Peyer's patch (tissue), 4 donors: ENCODE measurements at regions not wholly inside any gene's neighbourhood (a gene's known extent, or its start where the extent isn't known, plus 50 kb on each side); places are given as distances from the start of the nearest gene placed in this dataset.

Source experiments
- DNase-seq, 3 donors: peaks; one replicate each; pipeline ENCODE4 v3.0.0-alpha.2; 2017 to 2019
- H3K27ac ChIP-seq, 4 donors: fragments of 200-600 bp; sonication (generic); one replicate each; pipeline ENCODE4 v1.5.1; 2016 to 2019
- H3K27me3 ChIP-seq, 2 donors: fragments of 200-600 bp; sonication (generic); one replicate each; pipeline ENCODE4 v1.5.1; 2019
- H3K36me3 ChIP-seq, 3 donors: fragments of 200-600 bp; sonication (generic); one replicate each; pipeline ENCODE4 v1.5.1; 2016 to 2019
- H3K4me1 ChIP-seq, 4 donors: fragments of 200-600 bp; sonication (generic); one replicate each; pipeline ENCODE4 v1.5.1; 2016 to 2019
- H3K4me3 ChIP-seq, 4 donors: fragments of 200-600 bp; sonication (generic); 1 replicate in 3 of 4; 2 replicates in 1 of 4; pipeline ENCODE4 v1.5.1; 2016 to 2019; ENCODE audit warnings: mild to moderate bottlenecking in 1 of 4
- H3K9me3 ChIP-seq, 4 donors: fragments of 200-600 bp; sonication (generic); one replicate each; pipeline ENCODE4 v1.5.1; 2016 to 2019; ENCODE audit warnings: mild to moderate bottlenecking in 1 of 4
- POLR2A ChIP-seq, 2 donors: fragments of 450-650 bp; IDR thresholded peaks; one replicate each; pipeline ENCODE4 v1.5.1; 2017; ENCODE audit warnings: antibody characterized with exemption in 2 of 2, mild to moderate bottlenecking in 2 of 2, moderate library complexity in 2 of 2
- TF ChIP-seq, protein P1 (sequence below), 6 experiments: fragments of 450-650 bp in 4 of 6; fragments of 200-600 bp in 2 of 6; sonication (generic) in 1 of 6; IDR thresholded peaks; one replicate each; pipeline ENCODE4 v1.5.1; 2017 to 2019; ENCODE audit warnings: antibody characterized with exemption in 6 of 6, mild to moderate bottlenecking in 3 of 6, moderate library complexity in 1 of 6

DNA sequence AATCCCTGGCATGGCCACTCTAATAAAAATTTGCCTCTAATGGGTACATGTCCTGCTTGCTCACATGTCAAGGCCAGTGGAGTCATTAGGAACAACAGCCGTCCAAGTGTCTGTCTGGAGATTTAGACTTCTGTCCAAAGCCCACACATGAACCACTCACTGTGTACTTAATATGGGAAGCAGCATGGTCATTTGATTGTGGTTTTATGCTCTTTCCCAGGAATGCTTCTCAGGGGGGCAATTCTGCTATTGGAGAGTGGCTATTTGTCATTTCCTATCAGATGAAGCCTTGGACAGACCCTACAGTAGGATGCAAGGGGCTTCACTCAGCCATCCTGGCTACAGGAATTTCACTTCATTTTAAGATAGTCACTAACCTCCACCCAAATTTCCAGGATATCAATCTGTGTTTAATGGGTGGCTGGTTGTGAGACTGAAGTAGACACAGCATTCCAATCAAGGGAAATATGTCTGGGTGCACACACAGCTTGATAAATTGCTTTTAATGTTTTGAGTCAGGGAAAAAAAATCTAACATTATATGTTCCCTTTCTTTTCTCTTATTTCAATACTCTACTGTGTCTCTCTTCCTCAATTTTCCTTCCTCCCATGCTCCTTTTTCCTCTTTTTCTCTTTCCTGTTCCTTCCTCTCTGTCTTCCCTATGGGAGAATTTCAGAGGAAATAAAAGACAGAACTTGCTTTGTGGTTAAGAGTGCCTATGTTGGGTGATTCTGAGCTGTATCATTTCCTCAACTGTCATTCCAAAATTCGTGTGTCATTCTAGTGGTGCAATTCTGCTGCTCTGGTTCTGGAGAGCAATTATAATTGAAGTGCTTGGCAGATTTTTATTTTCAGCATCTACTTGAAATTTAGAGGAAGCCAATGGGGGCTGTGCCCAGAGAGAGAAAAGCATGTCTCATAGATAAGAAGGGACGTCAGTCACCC is 320.1 kb downstream of the OSR1 start:
- H3K27ac ChIP-seq = no peak overlapping the region
- DNase-seq = no peak
- no peaks in the 10 kb centered on the region for H3K9me3 ChIP-seq
- no peaks in the 10 kb centered on the region for H3K36me3 ChIP-seq
- H3K4me3 ChIP-seq = no peak overlapping the region
- no peaks in the 10 kb centered on the region for H3K27me3 ChIP-seq
- no peak for TF ChIP-seq POLR2A (IDR thresholded peaks at IDR 0.05)
- TF ChIP-seq, protein P1, sequence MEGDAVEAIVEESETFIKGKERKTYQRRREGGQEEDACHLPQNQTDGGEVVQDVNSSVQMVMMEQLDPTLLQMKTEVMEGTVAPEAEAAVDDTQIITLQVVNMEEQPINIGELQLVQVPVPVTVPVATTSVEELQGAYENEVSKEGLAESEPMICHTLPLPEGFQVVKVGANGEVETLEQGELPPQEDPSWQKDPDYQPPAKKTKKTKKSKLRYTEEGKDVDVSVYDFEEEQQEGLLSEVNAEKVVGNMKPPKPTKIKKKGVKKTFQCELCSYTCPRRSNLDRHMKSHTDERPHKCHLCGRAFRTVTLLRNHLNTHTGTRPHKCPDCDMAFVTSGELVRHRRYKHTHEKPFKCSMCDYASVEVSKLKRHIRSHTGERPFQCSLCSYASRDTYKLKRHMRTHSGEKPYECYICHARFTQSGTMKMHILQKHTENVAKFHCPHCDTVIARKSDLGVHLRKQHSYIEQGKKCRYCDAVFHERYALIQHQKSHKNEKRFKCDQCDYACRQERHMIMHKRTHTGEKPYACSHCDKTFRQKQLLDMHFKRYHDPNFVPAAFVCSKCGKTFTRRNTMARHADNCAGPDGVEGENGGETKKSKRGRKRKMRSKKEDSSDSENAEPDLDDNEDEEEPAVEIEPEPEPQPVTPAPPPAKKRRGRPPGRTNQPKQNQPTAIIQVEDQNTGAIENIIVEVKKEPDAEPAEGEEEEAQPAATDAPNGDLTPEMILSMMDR (IDR thresholded peaks at IDR 0.05) = no peak
- no peaks in the 10 kb centered on the region for H3K4me1 ChIP-seq

DNA sequence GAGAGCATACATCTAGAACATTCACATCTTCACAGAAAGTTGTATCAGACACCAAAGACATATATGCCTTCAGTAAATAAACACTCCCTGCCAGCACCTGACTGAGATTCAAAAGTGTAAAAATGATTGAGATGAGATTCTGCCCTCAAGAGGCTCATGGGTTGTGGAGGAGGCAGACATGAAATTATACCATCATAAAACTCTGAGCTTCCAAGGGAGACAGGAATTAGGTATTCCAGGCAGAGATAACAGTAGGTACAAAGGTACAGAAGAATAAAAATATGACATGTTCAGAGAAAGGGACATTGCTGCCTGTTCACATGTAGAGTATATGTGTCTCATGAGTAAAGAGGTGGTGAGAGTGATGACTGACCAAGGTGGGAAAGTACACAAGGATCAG is 322.3 kb downstream of the OSR1 start:
- no peak overlapping the region for H3K27ac ChIP-seq
- H3K9me3 ChIP-seq = no peaks in the 10 kb centered on the region
- no peaks in the 10 kb centered on the region for H3K36me3 ChIP-seq
- TF ChIP-seq POLR2A (IDR thresholded peaks at IDR 0.05) = no peak
- TF ChIP-seq, protein P1 (IDR thresholded peaks at IDR 0.05) = no peak
- no peaks in the 10 kb centered on the region for H3K27me3 ChIP-seq
- DNase-seq = no peak
- no peaks in the 10 kb centered on the region for H3K4me1 ChIP-seq
- no peak overlapping the region for H3K4me3 ChIP-seq

DNA sequence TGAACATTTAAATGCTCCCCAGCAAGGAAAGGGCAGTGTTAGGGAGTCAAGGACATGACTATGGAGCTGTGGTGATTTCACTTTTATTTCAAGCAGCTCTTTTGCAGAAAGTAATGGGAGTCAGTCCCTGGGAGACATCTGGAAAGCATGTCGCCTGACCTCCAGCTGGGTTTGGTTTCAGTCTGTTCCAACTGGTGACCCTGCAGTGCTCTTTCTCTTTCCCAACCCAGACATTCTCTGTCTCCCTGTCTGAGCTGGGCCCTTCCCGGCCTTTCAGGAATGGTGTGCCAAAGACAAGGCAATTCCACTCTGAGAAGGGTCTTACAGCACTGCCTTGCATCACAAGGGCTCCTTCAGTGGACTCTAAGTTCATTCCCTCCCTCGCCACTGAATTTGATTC is 323.2 kb downstream of the OSR1 start:
- no peaks in the 10 kb centered on the region for H3K9me3 ChIP-seq
- DNase-seq = peak in 1 of 3 donors; percentile 46
- H3K27ac ChIP-seq = no peak overlapping the region
- no peak for TF ChIP-seq POLR2A (IDR thresholded peaks at IDR 0.05)
- TF ChIP-seq, protein P1 (IDR thresholded peaks at IDR 0.05) = no peak
- H3K27me3 ChIP-seq = no peaks in the 10 kb centered on the region
- H3K4me3 ChIP-seq = no peak overlapping the region
- no peaks in the 10 kb centered on the region for H3K36me3 ChIP-seq
- no peaks in the 10 kb centered on the region for H3K4me1 ChIP-seq

GRCh38 chr2:19033240-19033639 is 325.2 kb downstream of the OSR1 start:
- Histone ChIP-seq H3K27ac (no peak overlapping the region), H3K9me3 (no peaks in the 10 kb centered on the region), H3K4me3 (no peak overlapping the region), H3K4me1 (no peaks in the 10 kb centered on the region), H3K36me3 (no peaks in the 10 kb centered on the region), H3K27me3 (no peaks in the 10 kb centered on the region)
- no peak for DNase-seq
- TF ChIP-seq, protein P1 (IDR thresholded peaks at IDR 0.05) = no peak
- TF ChIP-seq POLR2A (IDR thresholded peaks at IDR 0.05) = no peak

- no peak overlapping the region for H3K27ac ChIP-seq
- no peaks in the 10 kb centered on the region for H3K9me3 ChIP-seq
- no peaks in the 10 kb centered on the region for H3K27me3 ChIP-seq
- no peaks in the 10 kb centered on the region for H3K36me3 ChIP-seq
- TF ChIP-seq POLR2A (IDR thresholded peaks at IDR 0.05) = no peak
- TF ChIP-seq, protein P1 (IDR thresholded peaks at IDR 0.05) = no peak
- no peaks in the 10 kb centered on the region for H3K4me1 ChIP-seq
- H3K4me3 ChIP-seq = no peak overlapping the region
- no peak for DNase-seq
Measured at GRCh38 chr2:19031642-19032041, 326.8 kb downstream of the OSR1 start.
